Retinal pigment epithelial cell (primary cell): ENCODE measurements at regions not wholly inside any gene's neighbourhood (a gene's known extent, or its start where the extent isn't known, plus 50 kb on each side); places are given as distances from the start of the nearest gene placed in this dataset.
"Not testable (repeated sequence)": the region's sequence is repeated elsewhere in the genome, so short reads cannot be mapped to it uniquely, and the experiment has no call there.

ENCODE experiments used
- DNase-seq: peaks from one replicate; pipeline ENCODE4 v3.0.0-alpha.2; 2010; ENCODE audit warnings: low read depth
- H3K4me3 ChIP-seq: 2 replicates; pipeline ENCODE4 v1.5.1; 2011; ENCODE audit warnings: mild to moderate bottlenecking, low read length, control low read depth, moderate library complexity
- TF ChIP-seq, protein P1 (sequence below): conservative IDR thresholded peaks from 2 replicates; pipeline ENCODE4 v1.5.1; 2011; ENCODE audit warnings: low read depth, low read length, control low read depth, inconsistent platforms

DNA sequence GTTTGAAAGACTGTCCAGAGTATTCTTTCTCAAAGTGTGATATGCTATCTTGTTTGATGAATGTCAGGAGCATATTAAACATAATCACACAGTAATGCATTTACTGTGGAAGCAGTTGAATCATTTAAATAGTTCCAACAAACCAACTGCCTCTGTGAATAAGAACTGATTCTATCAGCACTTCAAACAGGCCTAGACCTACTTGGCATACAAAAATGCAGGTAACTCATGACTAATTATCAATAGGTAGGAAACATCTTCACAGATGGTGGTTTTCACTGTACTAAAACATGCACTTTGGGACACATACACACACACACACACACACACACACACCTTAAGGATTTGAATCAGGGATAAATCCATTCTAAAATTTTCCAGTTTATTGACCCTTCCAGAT, 91.2 kb upstream of the SNX2 start:
- DNase-seq, result no peak
- TF ChIP-seq, protein P1, sequence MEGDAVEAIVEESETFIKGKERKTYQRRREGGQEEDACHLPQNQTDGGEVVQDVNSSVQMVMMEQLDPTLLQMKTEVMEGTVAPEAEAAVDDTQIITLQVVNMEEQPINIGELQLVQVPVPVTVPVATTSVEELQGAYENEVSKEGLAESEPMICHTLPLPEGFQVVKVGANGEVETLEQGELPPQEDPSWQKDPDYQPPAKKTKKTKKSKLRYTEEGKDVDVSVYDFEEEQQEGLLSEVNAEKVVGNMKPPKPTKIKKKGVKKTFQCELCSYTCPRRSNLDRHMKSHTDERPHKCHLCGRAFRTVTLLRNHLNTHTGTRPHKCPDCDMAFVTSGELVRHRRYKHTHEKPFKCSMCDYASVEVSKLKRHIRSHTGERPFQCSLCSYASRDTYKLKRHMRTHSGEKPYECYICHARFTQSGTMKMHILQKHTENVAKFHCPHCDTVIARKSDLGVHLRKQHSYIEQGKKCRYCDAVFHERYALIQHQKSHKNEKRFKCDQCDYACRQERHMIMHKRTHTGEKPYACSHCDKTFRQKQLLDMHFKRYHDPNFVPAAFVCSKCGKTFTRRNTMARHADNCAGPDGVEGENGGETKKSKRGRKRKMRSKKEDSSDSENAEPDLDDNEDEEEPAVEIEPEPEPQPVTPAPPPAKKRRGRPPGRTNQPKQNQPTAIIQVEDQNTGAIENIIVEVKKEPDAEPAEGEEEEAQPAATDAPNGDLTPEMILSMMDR, result no peak
- H3K4me3 ChIP-seq, result no peak overlapping the region

DNA sequence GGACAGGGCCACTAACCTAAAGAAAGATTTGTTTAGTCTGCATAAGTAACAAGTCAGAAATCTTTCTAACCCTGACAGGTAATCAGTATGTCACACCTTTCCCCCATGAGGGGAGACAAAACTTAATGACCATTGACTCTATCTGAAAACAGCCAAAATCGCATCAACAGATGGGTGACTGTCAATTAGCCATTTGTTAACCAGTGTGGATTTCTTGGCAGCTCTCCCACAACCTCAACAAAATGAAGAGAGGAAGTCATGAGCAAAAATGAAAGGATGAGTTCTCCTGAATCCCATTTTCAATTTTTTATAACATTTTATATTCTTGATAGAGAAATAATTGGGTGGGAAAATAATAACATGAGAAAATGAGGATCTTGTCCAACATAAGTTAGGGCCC, 84.6 kb upstream of the SNX2 start:
- no peak for DNase-seq
- TF ChIP-seq, protein P1, result no peak

DNA sequence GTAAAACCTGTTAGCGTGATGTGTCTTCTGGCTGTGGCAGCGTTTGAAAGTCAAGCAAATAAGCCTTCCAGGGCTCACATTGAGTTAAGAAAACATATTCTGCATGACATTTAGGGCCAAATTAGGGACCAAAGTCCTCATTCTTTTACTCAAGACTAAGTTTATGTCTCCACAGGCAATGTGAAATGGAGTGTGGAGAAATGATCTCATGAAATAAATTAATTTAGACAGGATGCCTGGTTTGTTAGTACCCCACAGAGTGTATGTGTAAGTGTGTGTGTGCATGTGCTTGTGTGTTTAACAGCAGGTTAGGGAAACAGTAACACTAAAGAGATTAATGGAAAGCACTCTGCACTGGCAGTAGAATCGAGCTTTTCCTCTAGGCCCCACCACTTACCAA, 82.9 kb upstream of the SNX2 start:
- H3K4me3 ChIP-seq, result no peak overlapping the region
- TF ChIP-seq, protein P1, result no peak
- no peak for DNase-seq

More for the DNA sequence above, 84.6 kb upstream of the SNX2 start:
- no peak overlapping the region for H3K4me3 ChIP-seq

DNA sequence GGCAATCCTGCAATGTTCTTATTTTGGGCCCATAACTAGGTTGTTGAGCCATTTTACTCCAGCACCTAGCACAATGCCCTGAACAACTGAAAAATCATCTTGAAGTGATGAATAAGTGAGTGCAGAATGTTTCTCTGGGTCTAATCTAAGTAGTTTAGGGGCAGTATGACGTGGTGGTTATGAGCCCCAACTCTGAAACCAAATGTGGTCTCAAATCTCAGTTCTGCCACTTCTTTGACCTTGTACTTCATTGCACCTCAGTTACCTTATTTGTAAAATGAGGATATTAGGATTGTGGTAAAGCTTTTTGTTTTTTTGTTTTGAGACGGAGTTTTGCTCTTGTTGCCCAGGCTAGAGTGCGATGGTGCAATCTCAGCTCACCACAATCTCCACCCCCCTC, 80.9 kb upstream of the SNX2 start:
- TF ChIP-seq, protein P1, result no peak
- no peak overlapping the region for H3K4me3 ChIP-seq
- no peak for DNase-seq

DNA sequence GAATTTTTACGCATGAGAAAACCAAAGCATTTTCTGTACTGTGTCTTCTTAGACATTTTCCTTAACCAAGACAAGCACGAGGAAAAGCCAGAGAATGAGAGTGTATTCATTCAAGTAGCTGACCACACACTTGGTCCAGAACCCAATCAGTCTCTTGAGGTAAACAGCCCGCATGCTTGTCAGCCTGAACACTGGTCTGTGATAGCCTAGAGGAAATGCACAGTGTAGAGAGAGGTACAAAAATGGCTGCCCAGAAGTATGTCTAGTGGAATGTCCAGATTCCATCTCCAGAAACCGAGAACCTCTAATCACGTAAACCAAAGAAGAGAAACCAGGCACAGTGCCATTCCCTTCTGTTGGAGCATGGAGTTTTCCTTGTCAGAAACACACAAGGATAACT, 80.0 kb upstream of the SNX2 start:
- no peak for DNase-seq
- TF ChIP-seq, protein P1, result no peak
- no peak overlapping the region for H3K4me3 ChIP-seq

DNA sequence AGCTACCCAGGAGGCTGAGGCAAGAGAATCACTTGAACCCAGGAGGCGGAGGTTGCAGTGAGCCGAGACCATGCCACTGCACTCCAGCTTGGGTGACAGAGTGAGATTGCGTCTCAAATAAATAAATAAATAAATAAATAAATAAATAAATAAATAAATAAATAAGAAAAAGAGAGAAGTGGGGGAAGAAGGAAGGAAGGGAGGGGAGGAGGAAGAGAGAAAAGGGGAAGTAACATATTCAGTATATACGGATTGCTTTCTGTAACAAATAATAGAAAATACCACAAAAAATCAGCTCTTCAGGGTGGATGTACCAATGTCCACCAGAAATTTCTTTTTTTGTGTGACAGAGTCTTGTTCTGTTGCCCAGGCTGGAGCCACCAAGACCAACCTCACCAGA, 78.1 kb upstream of the SNX2 start:
- not testable (repeated sequence) for H3K4me3 ChIP-seq, DNase-seq

DNA sequence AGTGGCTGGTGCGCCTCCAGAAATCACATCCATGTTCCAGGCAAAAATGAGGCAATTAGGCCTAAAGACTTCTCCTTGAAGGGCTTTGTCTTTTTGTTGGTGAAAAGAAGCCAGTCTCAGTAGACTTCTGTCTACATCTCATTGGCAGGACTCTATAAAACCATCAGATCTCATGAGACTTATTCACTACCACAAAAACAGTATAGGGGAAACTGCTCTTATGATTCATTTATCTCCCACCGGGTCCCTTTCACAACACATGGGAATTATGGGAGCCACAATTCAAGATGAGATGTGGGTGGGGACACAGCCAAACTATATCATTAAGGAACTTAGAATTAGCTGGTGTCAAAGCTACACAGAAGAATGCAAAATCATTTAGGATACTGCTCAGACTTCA, 77.7 kb upstream of the SNX2 start:
- TF ChIP-seq, protein P1, result no peak
- H3K4me3 ChIP-seq, result no peak overlapping the region
- no peak for DNase-seq

DNA sequence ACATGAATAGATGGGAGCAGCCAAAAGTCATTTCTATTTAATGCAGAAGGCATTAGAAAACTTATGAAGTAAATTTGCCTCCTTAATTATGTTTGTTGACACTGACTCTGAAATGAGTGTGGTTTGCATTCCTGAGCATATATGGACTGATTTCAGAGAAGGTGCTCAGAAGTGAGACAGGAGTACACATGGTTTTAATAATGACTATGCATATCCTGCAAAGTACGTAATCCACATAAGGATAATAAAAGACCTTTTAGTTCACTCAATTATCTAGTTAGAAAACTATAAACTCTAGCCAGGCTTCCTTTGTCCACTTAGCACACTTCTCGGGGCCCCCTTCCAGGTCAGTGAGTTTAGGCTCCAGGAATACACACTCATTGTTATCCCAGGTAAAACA, 75.7 kb upstream of the SNX2 start:
- no peak for DNase-seq
- H3K4me3 ChIP-seq, result no peak overlapping the region
- TF ChIP-seq, protein P1, result no peak
